ENCODE measurements at regions not wholly inside any gene's neighbourhood (a gene's known extent, or its start where the extent isn't known, plus 50 kb on each side); places are given as distances from the start of the nearest gene placed in this dataset.
"Not testable (repeated sequence)": the region's sequence is repeated elsewhere in the genome, so short reads cannot be mapped to it uniquely, and the experiment has no call there.

DNA sequence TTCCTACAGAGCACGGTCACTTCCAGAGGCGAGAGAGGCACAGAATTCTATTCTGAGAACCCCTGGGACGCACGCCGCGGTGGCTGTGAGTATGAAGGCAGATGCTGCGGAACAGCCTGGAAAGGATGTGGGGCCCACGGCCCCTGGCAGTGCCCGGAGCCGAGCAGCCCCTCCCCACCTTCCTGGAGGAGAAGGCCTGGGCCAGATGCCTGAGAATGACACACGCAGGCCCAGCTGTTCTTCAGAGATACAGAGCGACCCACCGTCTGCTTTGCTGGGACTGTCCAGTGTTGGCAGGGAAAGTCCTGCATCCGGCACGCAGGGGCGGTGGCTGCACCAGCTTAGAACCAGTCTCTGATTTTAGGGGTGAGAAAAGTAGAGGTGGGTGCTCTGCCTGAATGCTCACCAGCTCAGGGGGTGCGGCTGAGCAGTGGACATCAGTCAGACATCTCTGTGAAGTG, 116.7 kb upstream of the LPCAT1 start:
- TF ChIP-seq CTCF (conservative IDR thresholded peaks at IDR 0.05; ENCODE audit: low read length) = no peak
- no peak for DNase-seq (ENCODE audit: low read depth)

GRCh38 chr5:1639757-1640156, 116.0 kb upstream of the LPCAT1 start:
- no peak for TF ChIP-seq CTCF (conservative IDR thresholded peaks at IDR 0.05; ENCODE audit: low read length)
- no peak for DNase-seq (ENCODE audit: low read depth)
- no peak overlapping the region for H3K4me3 ChIP-seq (ENCODE audit: low read length)

More for the DNA sequence above, 116.7 kb upstream of the LPCAT1 start:
- no peak overlapping the region for H3K4me3 ChIP-seq (ENCODE audit: low read length)

- TF ChIP-seq CTCF (conservative IDR thresholded peaks at IDR 0.05; ENCODE audit: low read length) = no peak
- no peak for DNase-seq (ENCODE audit: low read depth)
- H3K4me3 ChIP-seq (ENCODE audit: low read length) = no peak overlapping the region
These were observed 115.1 kb upstream of the LPCAT1 start for GRCh38 chr5:1638658-1639400.

- no peak for TF ChIP-seq CTCF (conservative IDR thresholded peaks at IDR 0.05; ENCODE audit: low read length)
- no peak for DNase-seq (ENCODE audit: low read depth)
- no peak overlapping the region for H3K4me3 ChIP-seq (ENCODE audit: low read length)
These were observed 114.1 kb upstream of the LPCAT1 start for GRCh38 chr5:1637639-1638481.

DNA sequence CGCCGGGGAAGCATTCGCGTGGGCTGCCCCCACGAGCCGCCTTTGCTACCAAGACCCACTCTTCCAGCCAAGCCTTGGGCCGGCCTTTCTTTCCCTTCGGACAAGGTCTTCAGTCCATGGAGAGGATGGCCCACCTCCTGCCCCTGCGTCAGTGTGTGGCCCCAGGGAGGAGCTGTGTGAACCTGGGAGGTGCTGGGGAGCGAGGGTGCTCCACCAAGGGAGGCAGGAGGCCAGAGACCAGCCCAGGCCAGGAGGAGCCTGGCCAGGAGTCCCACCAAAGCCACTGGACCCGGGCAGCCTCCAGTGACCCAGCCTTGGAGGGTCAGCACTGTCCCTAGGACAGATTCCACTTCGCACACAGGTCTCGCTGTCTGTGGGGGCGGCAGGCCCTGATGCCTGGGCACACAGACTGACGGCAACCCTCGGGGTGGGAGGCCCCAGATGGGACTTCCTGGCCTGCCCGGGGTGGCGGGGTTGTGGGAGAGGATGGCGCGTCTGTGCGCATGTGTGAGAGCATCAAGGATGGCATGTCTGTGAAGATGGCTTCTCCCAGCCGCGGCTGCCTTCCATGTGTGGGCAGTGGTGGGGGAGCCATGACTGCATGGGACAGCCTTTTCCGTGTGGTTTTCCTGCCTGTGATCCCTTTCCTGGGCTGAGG, 113.3 kb upstream of the LPCAT1 start:
- H3K4me3 ChIP-seq (ENCODE audit: low read length) = no peak overlapping the region
- no peak for DNase-seq (ENCODE audit: low read depth)
- no peak for TF ChIP-seq CTCF (conservative IDR thresholded peaks at IDR 0.05; ENCODE audit: low read length)

DNA sequence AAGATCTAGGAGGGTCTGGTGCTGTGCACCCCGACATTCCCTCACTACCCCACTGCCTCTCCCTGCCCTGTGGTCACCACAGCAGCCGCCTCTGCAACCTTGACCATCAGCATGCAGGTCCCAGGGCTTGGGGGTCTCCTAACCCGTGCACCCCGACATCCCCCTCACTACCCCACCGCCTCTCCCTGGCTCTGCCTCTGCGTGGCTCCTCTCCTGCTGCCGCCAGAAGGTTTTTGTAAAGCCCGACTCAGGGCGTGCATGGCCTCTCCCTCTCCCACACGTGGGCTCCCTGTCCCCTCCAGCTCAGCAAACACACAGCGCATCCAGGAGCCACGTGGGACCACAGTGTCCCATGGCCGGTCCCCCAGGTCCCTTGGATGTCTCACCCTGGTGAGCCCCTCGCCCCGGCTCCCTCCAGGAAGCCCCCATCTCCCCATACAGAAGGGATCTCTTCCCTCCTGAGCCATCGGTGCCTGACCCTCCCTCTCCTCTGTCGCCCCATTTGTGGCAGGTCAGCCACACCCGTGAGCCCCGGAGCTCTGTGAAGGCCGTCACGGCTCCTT, 112.5 kb upstream of the LPCAT1 start:
- not testable (repeated sequence) for H3K4me3 ChIP-seq (ENCODE audit: low read length); DNase-seq (ENCODE audit: low read depth)

GRCh38 chr5:1635477-1635876, 111.7 kb upstream of the LPCAT1 start:
- DNase-seq (ENCODE audit: low read depth); H3K4me3 ChIP-seq (ENCODE audit: low read length): not testable (repeated sequence)

Measured in AG10803 (cell line).